HG03159 (cell line): ENCODE measurements at regions not wholly inside any gene's neighbourhood (a gene's known extent, or its start where the extent isn't known, plus 50 kb on each side); places are given as distances from the start of the nearest gene placed in this dataset.

Experiments
- ATAC-seq: cut with Tn5 transposase; IDR thresholded peaks from one replicate; pipeline ENCODE4 v1.9.1; 2021; ENCODE audit warnings: mild to moderate bottlenecking, moderate library complexity; ENCODE audit not compliant: unreplicated experiment

DNA sequence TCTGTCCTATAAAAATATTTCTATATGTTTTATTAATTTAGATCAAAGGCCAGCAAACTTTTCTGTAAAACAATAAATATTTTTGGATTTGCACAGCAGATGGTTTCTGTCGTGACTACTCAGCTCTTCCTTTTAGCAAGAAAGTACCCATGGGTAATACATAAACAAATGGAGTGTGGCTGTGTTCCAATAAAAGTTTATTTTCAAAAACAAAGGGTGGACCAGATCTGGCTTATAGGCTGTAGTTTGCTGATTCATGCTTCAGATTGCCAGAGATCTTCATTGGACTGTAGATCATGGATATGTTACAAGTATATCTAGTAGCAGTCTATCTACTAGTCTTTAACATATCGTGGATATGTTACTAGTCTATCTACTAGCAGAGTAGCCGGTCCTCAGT, 590.5 kb downstream of the CSNK1G3 start:
- no peak for ATAC-seq

DNA sequence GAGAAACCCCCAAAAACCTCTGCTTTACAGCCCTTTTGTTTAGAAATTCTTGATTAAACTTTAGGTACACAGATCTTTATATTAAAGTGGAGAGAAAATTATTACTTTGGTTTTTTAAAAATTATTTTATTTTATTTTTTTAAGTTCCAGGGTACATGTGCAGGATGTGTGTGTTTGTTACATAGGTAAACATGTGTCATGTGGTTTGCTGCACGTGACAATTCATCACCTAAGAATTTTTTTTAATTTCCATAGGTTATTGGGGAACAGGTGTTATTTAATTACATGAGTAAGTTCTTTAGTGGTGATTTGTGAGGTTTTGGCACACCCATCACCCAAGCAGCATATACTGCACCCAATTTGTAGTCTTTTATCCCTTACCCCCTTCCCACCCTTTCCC, 581.7 kb downstream of the CSNK1G3 start:
- no peak for ATAC-seq

DNA sequence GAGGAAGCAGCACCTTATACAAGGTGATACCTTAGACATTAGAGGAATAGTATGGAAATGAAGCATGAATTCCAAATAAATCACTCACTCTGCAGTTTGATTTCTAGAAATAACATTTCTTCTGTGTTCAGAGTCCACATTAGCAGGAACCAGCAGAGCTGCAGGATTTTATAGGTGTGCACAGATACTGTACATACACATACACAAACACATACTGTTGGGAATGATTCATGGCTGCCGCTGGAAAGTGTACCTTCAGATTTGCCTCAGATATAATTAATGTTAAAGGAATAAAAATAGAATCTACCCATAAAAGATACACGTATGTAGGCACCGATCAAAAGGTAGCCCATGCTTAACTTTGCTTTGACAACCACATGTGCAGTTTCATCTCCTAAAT, 578.1 kb downstream of the CSNK1G3 start:
- no peak for ATAC-seq

DNA sequence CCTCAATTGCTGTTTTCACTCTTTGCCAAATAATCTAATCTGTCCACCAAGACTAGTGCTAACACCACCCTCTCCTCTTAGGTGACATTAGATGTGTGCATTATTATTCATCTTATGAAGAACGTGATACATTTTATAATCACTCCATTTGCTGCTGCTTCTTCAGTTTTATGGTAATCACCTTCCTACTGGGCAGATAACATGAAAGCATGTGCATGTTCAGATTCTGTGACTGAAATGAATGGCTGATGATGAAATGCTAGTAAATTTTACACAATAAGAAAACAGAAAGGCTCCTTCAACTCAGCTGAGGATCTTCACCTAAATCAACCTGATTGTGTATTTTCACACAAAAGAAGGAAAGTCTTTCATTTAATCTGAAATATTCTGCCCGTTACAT, 577.6 kb downstream of the CSNK1G3 start:
- no peak for ATAC-seq

DNA sequence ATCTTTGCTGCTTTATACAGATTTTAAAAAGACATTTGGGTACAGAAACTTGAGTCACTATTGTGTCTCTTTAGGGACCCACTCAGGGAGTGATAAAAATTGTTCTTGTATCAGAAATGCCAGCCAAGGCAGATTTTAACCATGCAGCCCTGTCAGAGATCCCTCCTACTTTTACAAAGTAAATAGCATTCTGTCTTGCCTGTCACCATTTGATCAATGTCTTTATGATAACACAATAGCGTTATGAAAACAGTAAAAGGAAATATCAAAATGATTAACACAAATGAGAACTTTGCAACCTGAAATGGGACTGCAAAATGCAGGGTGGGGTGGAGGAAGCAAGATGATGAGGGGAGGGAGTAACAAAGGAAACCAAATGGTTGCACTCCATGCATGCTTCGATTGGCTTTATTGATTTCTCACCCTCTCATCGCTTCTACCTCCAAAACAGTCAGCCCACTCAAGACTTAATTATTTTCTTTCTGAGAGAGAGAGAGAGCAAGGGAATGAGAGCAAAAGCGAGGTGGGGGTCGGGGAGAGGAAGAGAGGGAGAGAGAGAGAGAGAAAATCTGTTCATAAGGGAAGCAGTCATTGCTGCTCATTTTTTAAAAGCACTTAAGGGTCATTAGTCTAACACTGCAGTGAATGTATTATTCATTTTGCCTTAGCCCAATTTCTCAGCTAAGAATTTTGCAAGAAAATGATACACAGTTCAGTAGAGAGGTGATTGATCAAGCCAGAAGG, 576.5 kb downstream of the CSNK1G3 start:
- no peak for ATAC-seq

DNA sequence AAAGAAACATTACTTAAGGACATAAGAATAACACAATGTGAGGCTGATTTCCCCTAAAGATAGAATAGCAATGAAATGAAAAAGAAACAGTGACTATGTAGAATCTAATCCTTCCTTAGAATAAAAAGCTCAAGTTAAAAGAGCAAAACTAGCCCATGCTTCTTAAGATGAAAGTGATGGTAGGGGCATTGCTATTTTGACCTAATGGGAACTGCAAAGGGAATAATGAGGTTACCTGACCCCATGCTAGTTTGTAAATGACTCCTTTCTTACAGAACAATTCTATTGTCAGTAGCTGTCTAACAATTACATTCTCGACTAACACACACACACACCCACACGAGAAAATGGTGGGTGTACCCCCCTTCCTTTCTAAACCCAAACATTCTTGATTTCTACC, 575.8 kb downstream of the CSNK1G3 start:
- ATAC-seq: no peak

DNA sequence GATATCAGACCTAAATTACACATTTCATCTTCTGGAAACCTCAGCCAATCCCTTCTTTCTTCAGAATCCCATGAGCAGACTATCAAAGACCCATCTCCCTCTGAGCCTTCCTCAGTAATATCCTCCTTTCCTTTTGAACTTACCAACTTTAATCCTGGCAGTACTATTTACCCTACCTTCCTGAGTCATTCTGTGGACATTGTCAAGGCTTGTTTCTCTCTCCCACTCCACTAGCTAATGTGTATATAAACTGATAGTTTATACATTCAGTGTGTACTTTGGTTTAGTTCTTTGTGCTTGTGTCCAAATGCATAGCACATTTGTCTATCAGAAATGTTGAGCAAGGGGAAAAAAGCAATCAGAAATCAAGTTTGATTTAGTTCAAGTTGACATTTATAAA, 568.3 kb downstream of the CSNK1G3 start:
- ATAC-seq: no peak

DNA sequence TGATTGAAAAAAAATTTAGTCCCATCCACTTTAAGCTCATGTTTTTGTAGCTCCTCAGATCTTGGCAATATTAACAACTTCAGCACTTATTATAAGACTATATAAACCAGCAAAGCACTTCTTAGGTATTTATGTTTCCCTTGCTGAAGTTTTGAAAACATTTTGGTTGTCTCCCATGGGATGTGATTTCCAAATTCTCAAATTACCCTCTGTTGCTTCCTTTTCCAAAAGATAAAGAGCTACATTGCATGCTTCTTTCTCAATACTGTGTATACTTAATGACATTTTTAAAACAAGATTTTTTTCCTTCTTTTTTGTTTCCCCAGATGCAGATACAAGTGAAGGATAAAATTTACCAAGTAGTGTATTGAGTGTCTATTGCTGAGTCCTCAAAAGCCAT, 567.1 kb downstream of the CSNK1G3 start:
- no peak for ATAC-seq

DNA sequence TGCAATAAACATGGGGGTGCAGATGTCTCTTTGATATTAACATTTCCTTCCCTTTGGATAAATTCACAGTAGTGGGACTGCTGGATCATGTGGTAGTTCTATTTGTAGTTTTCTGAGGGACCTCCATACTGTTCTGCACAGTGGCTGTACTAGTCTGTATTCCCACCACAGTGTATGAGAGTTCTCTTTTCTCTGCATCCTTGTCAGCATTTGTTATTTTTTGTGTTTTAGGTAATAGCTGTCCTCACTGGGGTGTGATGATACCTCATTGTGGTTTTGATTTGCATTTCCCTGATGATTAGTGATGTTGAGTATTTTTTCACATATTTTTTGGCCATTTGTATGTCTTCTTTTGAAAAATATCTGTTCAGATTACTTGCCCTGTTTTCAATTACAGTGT, 562.5 kb downstream of the CSNK1G3 start:
- ATAC-seq: no peak

DNA sequence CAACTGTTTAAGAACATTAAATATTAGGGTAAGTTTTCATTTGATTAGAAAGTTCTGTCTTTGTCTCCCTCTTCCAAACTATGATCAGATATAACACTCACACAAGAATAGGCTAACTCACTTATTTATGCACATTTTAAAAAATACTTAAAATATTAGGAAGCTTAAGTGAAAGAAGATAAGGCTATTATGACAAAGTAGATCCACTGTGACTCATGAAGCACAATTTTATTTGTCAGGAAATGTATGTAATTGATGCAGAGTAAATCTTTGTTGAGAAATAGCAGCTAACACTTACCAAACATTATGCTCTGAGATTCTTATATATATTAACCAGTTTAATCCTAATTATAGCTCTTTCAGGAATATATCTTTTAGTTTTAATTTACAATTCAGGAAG, 560.6 kb downstream of the CSNK1G3 start:
- ATAC-seq: no peak

DNA sequence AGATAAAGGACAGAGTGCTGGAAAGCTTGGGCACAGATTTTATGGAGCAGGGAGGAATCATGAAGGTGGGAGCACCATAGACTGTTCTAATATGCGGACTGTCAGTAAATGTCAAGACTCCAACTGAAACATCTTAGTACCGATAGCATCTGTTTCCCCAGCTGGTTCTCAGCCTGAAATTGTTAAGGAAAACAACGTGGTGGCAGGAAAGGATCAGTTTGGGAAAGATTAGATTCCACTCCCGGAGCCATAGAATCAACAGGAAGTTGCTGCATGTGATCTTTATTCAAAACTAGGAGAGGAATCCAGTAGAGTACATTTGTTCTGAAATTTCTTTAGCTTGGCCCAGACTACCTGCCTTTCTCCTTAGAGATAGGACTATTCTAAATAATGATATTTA, 559.1 kb downstream of the CSNK1G3 start:
- no peak for ATAC-seq

DNA sequence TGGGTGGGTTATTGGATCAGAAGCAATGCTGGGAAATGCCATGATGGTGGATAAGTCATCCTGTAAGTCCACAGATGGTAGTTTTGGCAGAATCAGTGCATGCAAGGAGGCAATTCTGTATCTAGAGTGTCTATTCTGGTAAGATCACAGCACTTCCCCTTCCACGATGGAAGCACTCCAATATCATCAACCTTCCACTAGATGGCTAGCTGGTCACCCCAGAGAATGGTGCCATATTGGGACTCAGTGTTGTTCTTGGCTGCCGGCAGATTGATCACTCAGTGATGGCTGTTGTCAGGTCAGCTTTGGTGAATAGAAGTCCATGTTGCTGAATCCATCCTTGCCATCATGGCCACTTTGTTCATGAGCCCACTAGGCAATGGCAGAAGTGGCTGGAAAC, 553.5 kb downstream of the CSNK1G3 start:
- ATAC-seq: no peak

DNA sequence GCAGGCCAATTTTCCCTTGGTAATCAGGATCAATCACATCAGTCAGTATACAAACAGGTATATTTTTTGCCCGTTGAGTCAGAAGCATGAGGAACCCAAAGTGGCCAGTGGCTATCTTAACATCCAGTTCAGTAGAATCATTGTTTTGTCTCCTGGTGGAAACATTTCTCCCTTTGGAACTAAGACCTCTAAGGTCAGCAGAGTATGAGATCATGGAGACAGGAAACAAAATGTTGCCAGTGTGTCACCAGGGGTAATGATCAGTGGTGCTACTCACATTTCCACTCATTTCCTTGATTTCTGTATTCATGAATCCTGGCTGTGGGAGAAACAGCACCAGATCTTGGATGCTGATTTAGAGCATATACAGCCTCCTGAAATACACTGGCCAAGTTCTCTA, 553.0 kb downstream of the CSNK1G3 start:
- no peak for ATAC-seq

DNA sequence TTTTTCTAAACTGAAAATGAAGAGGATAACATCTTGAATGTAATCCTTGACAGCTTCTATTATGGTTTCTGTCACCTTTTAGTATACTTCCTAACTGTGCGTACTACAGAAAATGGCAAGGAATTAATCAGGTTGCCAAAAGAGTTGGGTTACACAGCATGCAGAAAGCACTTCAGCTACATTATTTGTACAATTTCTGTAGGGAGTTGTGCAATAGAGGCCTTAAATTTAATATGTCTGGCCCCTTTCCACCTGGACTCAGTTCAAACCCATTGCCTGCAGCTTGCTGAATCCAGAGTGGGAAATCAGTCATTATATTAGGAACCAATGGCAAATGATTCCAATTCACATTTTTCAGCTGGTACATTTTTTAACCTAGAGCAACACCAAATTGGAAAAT, 549.7 kb downstream of the CSNK1G3 start:
- ATAC-seq: no peak

DNA sequence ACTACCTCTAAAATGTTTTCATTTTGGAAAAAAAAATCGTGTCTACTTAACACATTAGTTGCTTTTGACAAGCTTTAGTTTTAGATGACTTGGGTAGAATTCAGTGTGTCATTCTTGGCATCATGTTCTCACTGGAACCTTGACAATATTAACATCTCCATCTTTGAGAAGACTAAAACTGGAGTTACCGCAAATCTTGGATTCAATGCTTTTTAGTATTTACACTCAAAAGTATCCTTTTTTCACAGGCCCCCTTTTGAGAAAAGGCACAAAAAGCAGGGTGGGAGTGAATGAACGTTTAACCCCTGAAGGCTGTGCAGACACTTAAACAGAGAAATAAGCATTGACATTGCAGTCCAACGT, 549.1 kb downstream of the CSNK1G3 start:
- no peak for ATAC-seq

DNA sequence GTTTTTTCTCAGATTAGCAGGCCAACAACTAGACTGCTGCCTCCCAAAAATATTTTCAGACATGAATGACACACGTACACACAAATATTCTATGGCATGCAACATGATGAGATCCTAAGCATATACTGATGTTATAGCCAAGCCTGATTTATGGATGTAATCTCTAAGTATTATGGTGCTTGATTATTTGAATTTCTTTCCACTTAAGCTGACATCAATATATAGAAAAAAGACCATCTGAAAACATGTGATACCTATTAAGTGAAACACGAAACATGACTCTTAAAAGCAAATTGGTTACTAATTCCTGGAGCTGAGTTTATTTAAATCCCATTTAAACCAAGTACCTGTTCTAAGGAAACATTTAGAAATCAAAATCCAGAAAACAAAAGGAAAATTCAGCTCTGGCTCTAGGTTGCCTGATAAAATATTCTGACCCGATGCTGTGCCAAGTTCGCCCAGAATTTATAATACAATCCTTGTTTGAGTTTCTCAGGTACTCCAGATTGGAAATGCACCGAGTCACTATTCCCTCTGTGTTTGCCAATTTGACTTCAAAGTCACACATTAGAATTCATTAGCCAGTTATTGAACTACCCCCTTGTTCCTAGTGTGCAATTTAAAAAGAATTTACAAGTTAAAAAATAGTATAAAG, 548.6 kb downstream of the CSNK1G3 start:
- ATAC-seq: no peak

DNA sequence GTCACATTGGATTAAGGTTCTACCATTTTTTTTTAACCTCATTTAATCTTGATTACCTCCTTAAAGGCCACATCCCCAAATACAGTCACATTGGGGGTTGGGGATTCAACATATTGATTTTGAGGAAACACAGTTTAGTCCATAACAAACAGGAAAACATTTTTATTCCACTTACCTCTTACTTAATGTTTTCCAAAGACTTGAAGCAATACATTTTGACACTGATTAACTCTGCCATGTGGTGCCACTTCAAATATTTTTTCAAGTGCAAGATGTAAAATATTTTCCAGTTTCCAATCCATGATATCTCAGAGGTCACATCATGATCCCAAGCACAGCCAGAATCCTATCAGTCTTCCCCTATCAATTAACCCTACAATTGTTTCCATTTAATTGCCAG, 548.0 kb downstream of the CSNK1G3 start:
- ATAC-seq: no peak

DNA sequence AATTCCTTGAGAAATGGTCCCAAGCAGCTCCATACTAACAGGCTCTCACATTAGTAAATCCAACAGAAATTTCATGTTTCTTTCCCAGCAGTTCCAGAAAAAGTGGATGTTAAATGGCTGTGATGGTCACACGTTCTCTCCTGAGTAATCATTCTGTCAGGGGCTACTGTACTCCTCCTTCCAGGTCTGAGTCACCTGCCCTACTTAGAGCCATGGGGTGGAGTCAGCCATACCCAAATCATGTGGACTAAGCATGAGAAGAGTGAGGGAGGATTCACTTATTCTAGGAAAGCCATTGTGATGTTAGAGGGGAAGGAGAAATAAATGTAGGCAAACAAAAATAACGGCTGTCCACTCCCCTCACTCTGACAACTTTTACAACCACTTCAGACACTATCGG, 547.2 kb downstream of the CSNK1G3 start:
- no peak for ATAC-seq

DNA sequence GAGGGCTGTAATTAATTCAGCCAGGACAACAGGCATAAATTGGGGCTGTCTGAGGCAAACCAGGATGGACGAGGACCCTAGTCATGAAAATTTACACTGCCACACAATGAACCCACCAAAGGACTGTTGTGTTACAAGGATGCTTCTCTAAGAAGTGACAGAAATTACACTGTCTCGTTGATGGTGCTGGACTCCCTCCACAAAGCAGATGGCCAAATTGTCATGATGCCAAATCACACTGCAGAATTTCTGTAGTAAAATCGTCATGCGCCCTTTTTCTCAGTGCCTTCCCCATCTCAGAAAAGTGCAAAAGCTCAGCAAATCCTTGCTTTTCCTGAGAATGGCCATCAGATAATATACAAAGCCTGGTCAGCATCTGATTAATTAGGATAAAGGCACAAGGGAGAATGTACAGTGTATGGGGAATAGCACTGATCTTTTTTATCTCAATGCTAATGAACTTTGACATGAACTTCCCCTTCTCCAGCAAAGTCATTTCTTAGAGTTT, 545.8 kb downstream of the CSNK1G3 start:
- ATAC-seq: no peak

DNA sequence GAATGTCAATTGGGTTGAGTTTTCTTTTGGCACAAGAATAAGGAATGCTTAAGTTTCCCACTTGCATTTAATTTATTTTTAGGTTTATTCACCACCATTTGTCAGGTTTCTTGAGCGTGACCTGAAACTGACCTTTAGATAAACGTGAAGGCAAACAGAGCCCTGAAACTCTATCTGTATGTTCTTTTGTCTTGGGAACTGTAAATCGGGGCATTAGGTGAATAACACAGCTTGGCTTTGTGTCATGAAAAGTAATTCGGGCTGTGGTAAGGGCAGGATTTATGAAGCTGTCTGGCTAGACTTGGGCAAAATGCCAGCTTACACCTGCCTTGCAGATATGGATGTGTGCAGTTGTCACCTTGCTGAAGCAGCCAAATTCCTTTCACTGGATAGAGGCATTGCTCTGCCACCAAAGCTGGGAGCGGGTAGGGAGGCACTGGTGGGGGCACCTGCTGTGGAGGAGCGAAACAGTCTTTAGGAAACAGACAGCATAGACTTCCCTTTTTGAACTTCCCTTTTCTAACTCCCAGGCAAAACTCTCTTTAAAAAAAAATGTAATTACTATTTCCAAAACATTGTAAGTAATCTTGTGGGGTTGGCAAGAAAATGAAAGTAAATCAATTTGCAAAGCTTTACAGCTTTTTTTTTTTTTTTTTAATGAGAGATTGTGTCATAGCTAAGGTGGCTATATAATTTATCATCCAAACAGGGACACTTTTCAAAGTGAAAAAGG, 545.2 kb downstream of the CSNK1G3 start:
- peak; percentile 51 for ATAC-seq

DNA sequence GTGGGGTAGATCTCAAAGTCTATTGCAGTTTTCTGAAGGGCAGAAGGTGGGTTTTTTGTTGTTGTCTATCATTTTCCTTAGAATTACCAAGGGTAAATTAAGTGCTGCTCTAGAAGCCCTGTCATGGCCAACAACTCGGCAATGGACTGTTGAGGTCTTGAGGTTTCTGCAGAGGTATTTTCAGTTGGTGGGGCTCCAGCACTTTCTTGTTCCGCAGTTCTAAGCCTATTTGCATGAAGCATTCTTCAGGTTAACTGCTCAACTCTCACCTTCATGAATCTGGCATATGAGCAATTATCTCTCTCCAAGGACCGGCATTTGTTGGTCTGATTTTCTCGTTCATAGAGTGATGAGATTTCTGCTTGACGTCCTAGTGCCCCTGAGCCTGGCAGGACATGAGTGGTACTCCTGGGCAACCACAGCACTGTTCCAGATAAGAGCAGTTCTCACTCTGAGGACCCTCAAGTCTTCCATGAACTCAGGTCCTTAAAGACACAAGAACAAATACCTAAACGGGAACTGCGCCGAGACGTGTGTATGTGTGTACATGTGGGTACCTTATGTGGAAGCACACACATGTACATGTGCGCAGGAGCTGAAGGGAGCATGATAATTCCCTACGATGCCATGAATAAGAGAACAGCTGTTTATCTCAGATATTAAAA, 544.5 kb downstream of the CSNK1G3 start:
- ATAC-seq: peak; percentile 70

DNA sequence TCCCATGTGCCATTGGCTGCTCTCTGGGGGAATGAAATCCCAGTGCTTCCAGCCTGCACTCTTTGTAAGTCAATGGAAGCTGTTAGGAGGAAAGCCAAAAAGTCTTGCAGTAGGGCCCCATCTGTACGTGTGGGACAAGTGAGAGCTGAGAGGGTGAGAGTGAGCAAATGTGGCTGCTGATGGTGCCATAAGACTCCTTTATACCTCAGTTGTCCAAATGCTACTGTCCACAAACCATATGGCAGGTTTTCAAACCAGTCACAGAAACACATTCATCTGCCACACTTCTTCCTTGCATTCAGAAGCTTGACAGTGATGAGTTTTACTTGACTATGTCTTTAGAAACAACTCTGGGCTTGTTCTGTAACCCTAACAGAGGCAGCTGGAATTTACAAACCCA, 543.8 kb downstream of the CSNK1G3 start:
- ATAC-seq: no peak
